SW480 (cell line): ENCODE measurements at regions not wholly inside any gene's neighbourhood (a gene's known extent, or its start where the extent isn't known, plus 50 kb on each side); places are given as distances from the start of the nearest gene placed in this dataset.
"Not testable (repeated sequence)": the region's sequence is repeated elsewhere in the genome, so short reads cannot be mapped to it uniquely, and the experiment has no call there.

ENCODE experiments used
- DNase-seq: peaks from one replicate; pipeline ENCODE4 v3.0.0-alpha.2; 2016; ENCODE audit warnings: low spot score

- no peak for DNase-seq
Measured at GRCh38 chr3:110324171-110324705, 747.4 kb upstream of the NECTIN3 start.

- no peak for DNase-seq
Measured at GRCh38 chr3:110327870-110328269, 743.7 kb upstream of the NECTIN3 start.

- not testable (repeated sequence) for DNase-seq
Measured at GRCh38 chr3:110331562-110331961, 740.1 kb upstream of the NECTIN3 start.

- no peak for DNase-seq
Measured at GRCh38 chr3:110332629-110333028, 739.0 kb upstream of the NECTIN3 start.

- no peak for DNase-seq
Measured at GRCh38 chr3:110341047-110341446, 730.6 kb upstream of the NECTIN3 start.

- DNase-seq, result no peak
Measured at GRCh38 chr3:110343376-110343775, 728.2 kb upstream of the NECTIN3 start.

GRCh38 chr3:110343945-110344344 lies 727.7 kb upstream of the NECTIN3 start:
- DNase-seq, result no peak

- DNase-seq, result no peak
Measured at GRCh38 chr3:110344487-110344886, 727.1 kb upstream of the NECTIN3 start.

- no peak for DNase-seq
Measured at GRCh38 chr3:110344897-110345767, 726.5 kb upstream of the NECTIN3 start.

- DNase-seq, result no peak
Measured at GRCh38 chr3:110349295-110349694, 722.3 kb upstream of the NECTIN3 start.

GRCh38 chr3:110352841-110353604 lies 718.6 kb upstream of the NECTIN3 start:
- DNase-seq, result no peak

- no peak for DNase-seq
Measured at GRCh38 chr3:110362751-110363150, 708.9 kb upstream of the NECTIN3 start.

- not testable (repeated sequence) for DNase-seq
Measured at GRCh38 chr3:110367289-110367688, 704.3 kb upstream of the NECTIN3 start.

GRCh38 chr3:110375751-110376518 lies 695.7 kb upstream of the NECTIN3 start:
- DNase-seq, result no peak

- no peak for DNase-seq
Measured at GRCh38 chr3:110378481-110378880, 693.1 kb upstream of the NECTIN3 start.

- no peak for DNase-seq
Measured at GRCh38 chr3:110381992-110382391, 689.6 kb upstream of the NECTIN3 start.

GRCh38 chr3:110383356-110383755 lies 688.3 kb upstream of the NECTIN3 start:
- no peak for DNase-seq

- DNase-seq, result no peak
Measured at GRCh38 chr3:110384601-110385000, 687.0 kb upstream of the NECTIN3 start.

GRCh38 chr3:110389005-110389404 lies 682.6 kb upstream of the NECTIN3 start:
- DNase-seq, result no peak

GRCh38 chr3:110390372-110390771 lies 681.2 kb upstream of the NECTIN3 start:
- no peak for DNase-seq

GRCh38 chr3:110391042-110391441 lies 680.6 kb upstream of the NECTIN3 start:
- no peak for DNase-seq
